HEK293T (cell line): ENCODE measurements at regions not wholly inside any gene's neighbourhood (a gene's known extent, or its start where the extent isn't known, plus 50 kb on each side); places are given as distances from the start of the nearest gene placed in this dataset.

Experiments used
- BHLHE40 ChIP-seq: fragments of 450-650 bp; IDR thresholded peaks from 2 replicates; pipeline ENCODE4 v1.6.1; 2016; ENCODE audit warnings: mild to moderate bottlenecking, moderate library complexity, borderline replicate concordance
- ELF4 ChIP-seq: fragments of 450-650 bp; IDR thresholded peaks from 2 replicates; pipeline ENCODE4 v1.6.1; 2017; ENCODE audit warnings: antibody characterized with exemption
- HDGF ChIP-seq: fragments of 450-650 bp; IDR thresholded peaks from 2 replicates; pipeline ENCODE4 v1.6.1; 2017; ENCODE audit warnings: antibody characterized with exemption, borderline replicate concordance

- TF ChIP-seq HDGF (no peak), BHLHE40 (no peak), ELF4 (no peak)
Observed at GRCh38 chr10:110430340-110431273, 67.1 kb upstream of the DUSP5 start.
